Endodermal cell (in vitro differentiated cells): ENCODE measurements at regions not wholly inside any gene's neighbourhood (a gene's known extent, or its start where the extent isn't known, plus 50 kb on each side); places are given as distances from the start of the nearest gene placed in this dataset.

ENCODE experiments used
- DNase-seq: peaks from one replicate; pipeline ENCODE4 v3.0.0-alpha.2; 2017
- H3K27ac ChIP-seq: 2 replicates; pipeline ENCODE4 v1.5.1; 2013; ENCODE audit warnings: mild to moderate bottlenecking, low read depth, low read length, moderate library complexity
- H3K27me3 ChIP-seq: 2 replicates; pipeline ENCODE4 v1.6.1; 2013; ENCODE audit warnings: mild to moderate bottlenecking, low read length, moderate library complexity; ENCODE audit not compliant: insufficient read depth, control insufficient read depth, poor library complexity, severe bottlenecking
- H3K36me3 ChIP-seq: 2 replicates; pipeline ENCODE4 v1.7.0; 2013; ENCODE audit warnings: mild to moderate bottlenecking, low read length, moderate library complexity; ENCODE audit not compliant: control insufficient read depth, insufficient read depth
- H3K4me1 ChIP-seq: one replicate; pipeline ENCODE4 v1.7.0; 2013; ENCODE audit warnings: low read length; ENCODE audit not compliant: control insufficient read depth, insufficient read depth
- H3K4me3 ChIP-seq: 2 replicates; pipeline ENCODE4 v1.5.1; 2013; ENCODE audit warnings: mild to moderate bottlenecking, low read length, moderate library complexity
- H3K9ac ChIP-seq: 2 replicates; pipeline ENCODE4 v1.6.1; 2013; ENCODE audit warnings: mild to moderate bottlenecking, low read length, moderate library complexity; ENCODE audit not compliant: poor library complexity, severe bottlenecking; ENCODE audit errors: extremely low read depth
- H3K9me3 ChIP-seq: 2 replicates; pipeline ENCODE4 v1.6.1; 2013; ENCODE audit warnings: mild to moderate bottlenecking, low read length, moderate library complexity; ENCODE audit not compliant: control insufficient read depth
- H3K27ac Mint-ChIP-seq: 2 replicates; pipeline ENCODE4 v1.8.0; 2020; ENCODE audit warnings: mixed read lengths
- H3K27me3 Mint-ChIP-seq: 2 replicates; pipeline ENCODE4 v1.8.0; 2021; ENCODE audit warnings: mild to moderate bottlenecking, mixed read lengths; ENCODE audit not compliant: insufficient read depth
- H3K36me3 Mint-ChIP-seq: 2 replicates; pipeline ENCODE4 v1.8.0; 2020; ENCODE audit warnings: low read depth, mixed read lengths
- H3K4me1 Mint-ChIP-seq: 2 replicates; pipeline ENCODE4 v1.8.0; 2020; ENCODE audit warnings: mixed read lengths
- H3K4me3 Mint-ChIP-seq: 2 replicates; pipeline ENCODE4 v1.8.0; 2020; ENCODE audit warnings: mild to moderate bottlenecking, moderate library complexity, mixed read lengths
- H3K9me3 Mint-ChIP-seq: 2 replicates; pipeline ENCODE4 v1.8.0; 2020; ENCODE audit warnings: mild to moderate bottlenecking, mixed read lengths
- WGBS, 2 experiments: methylation state at CpG; one replicate each; pipeline versions ENCODE4 v1.1.5 to v1.1.7; 2013; ENCODE audit warnings: missing lambda C conversion rate in 2 of 2, mixed read lengths in 1 of 2; ENCODE audit not compliant: insufficient coverage in 1 of 2, insufficient read length in 1 of 2; 5-methylcytosine and 5-hydroxymethylcytosine counted together
- TF ChIP-seq, protein P1 (sequence below): fragments of 200-600 bp; sonication (generic); conservative IDR thresholded peaks from 2 replicates; pipeline ENCODE4 v1.5.0; 2021; ENCODE audit warnings: antibody characterized with exemption, mild to moderate bottlenecking

DNA sequence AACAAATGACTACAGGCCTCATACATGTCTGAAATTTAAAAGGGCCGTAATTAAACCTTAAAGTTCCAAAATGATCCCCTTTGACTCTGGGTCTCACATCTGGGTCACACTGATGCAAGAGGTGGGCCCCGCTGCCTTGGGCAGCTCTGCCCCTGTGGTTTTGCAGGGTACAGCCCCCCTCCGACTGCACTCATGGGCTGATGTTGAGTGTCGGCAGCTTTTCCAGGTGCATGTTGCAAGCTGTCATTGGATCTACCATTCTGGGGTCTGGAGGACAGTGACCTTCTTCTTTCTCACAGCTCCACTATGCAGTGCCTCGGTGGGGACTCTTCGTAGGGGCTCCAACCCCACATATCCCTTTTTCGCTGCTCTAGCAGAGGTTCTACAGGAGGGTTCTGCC, 1537.9 kb downstream of the PCDH18 start:
- Histone ChIP-seq H3K4me3 (no peak overlapping the region), H3K4me1 (no peaks in the 10 kb centered on the region), H3K27ac (no peak overlapping the region), H3K9ac (no peak overlapping the region), H3K36me3 (no peaks in the 10 kb centered on the region), H3K27me3 (no peaks in the 10 kb centered on the region), H3K9me3 (no peaks in the 10 kb centered on the region)
- WGBS, 2 experiments = 93 to 100% methylated on average over 1 to 7 of the region's 7 CpGs
- H3K4me1 Mint-ChIP-seq = no peaks in the 10 kb centered on the region
- H3K9me3 Mint-ChIP-seq = no peaks in the 10 kb centered on the region
- no peak overlapping the region for H3K4me3 Mint-ChIP-seq
- TF ChIP-seq, protein P1, sequence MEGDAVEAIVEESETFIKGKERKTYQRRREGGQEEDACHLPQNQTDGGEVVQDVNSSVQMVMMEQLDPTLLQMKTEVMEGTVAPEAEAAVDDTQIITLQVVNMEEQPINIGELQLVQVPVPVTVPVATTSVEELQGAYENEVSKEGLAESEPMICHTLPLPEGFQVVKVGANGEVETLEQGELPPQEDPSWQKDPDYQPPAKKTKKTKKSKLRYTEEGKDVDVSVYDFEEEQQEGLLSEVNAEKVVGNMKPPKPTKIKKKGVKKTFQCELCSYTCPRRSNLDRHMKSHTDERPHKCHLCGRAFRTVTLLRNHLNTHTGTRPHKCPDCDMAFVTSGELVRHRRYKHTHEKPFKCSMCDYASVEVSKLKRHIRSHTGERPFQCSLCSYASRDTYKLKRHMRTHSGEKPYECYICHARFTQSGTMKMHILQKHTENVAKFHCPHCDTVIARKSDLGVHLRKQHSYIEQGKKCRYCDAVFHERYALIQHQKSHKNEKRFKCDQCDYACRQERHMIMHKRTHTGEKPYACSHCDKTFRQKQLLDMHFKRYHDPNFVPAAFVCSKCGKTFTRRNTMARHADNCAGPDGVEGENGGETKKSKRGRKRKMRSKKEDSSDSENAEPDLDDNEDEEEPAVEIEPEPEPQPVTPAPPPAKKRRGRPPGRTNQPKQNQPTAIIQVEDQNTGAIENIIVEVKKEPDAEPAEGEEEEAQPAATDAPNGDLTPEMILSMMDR = no peak
- H3K27me3 Mint-ChIP-seq = no peaks in the 10 kb centered on the region
- no peak for DNase-seq
- no peaks in the 10 kb centered on the region for H3K36me3 Mint-ChIP-seq
- H3K27ac Mint-ChIP-seq = no peak overlapping the region

DNA sequence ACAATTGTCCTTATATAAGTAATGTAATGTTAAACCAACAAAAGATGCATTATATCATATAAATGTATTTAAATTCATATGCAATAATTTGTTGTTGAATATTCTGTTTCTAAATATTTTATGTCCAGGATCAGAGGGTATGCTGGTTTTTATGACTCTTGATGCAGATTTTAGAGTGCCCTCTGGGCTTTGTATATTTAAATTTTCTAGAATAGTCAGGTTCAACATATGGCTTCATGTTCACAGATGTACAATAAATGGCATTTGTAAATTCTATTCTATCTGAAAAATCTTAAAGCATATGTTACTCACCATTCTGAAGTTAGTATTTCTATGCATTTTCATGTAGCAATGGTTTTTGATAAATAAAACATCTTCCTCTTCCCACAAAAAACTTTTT, 1555.4 kb downstream of the PCDH18 start:
- no peaks in the 10 kb centered on the region for H3K9me3 Mint-ChIP-seq
- Histone ChIP-seq H3K9ac (no peak overlapping the region), H3K4me3 (no peak overlapping the region), H3K4me1 (no peaks in the 10 kb centered on the region), H3K36me3 (no peaks in the 10 kb centered on the region), H3K27ac (no peak overlapping the region), H3K27me3 (no peaks in the 10 kb centered on the region), H3K9me3 (no peaks in the 10 kb centered on the region)
- H3K27me3 Mint-ChIP-seq = no peaks in the 10 kb centered on the region
- no peak overlapping the region for H3K27ac Mint-ChIP-seq
- H3K4me3 Mint-ChIP-seq = no peak overlapping the region
- TF ChIP-seq, protein P1 = no peak
- H3K36me3 Mint-ChIP-seq = no peaks in the 10 kb centered on the region
- DNase-seq = no peak
- no peaks in the 10 kb centered on the region for H3K4me1 Mint-ChIP-seq

DNA sequence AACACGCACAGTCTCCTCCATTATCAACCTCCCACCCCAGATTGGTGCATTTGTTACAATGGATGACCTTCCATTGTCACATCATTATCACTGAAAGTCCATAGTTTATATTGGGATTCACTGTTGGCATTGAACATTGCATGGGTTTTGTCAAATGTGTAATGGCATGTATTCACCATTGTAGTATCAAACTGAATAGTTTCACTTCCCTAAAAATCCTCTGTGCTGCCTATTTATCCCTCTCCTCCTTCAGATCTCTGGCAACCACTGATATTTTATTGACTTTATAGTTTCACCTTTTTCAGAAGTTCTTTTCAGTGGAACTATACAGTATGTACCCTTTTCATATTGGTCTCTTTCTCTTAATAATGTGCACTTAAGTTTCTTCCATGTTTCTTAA, 1565.4 kb downstream of the PCDH18 start:
- H3K4me3 ChIP-seq = no peak overlapping the region
- H3K9ac ChIP-seq = no peak overlapping the region
- TF ChIP-seq, protein P1 = no peak
- Mint-ChIP-seq H3K4me3 (no peak overlapping the region), H3K27me3 (no peaks in the 10 kb centered on the region), H3K4me1 (no peaks in the 10 kb centered on the region), H3K36me3 (no peaks in the 10 kb centered on the region), H3K27ac (no peak overlapping the region), H3K9me3 (no peaks in the 10 kb centered on the region)
- no peaks in the 10 kb centered on the region for H3K27me3 ChIP-seq
- WGBS, 2 experiments = 67 to 100% methylated on average over 1 of the region's 1 CpG
- DNase-seq = no peak
- H3K36me3 ChIP-seq = no peaks in the 10 kb centered on the region
- no peaks in the 10 kb centered on the region for H3K9me3 ChIP-seq
- no peaks in the 10 kb centered on the region for H3K4me1 ChIP-seq
- no peak overlapping the region for H3K27ac ChIP-seq
